ENCODE measurements at regions not wholly inside any gene's neighbourhood (a gene's known extent, or its start where the extent isn't known, plus 50 kb on each side); places are given as distances from the start of the nearest gene placed in this dataset.

DNA sequence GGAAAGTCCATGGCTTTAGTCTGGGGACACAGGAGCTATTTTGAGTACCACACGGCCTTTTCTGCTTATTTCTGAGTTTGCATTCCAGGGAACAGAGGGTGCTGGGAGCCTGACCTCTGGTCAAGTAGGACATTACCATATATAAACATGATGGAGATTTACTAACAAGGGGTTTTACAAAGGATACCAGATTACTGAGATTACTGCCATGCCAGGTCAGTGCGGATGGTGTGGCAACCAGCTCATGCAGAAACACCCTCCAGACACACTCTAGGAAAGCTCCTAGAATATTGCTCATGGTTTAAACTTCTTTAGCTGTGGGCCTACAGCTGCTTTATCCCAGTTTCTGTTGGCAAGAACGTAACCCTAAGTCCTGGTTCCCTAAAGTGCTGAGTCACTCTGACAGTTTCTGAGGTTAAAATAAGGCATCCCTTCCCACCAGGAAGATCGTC, 54.3 kb upstream of the AGTR1 start:
- intact Hi-C loops (cut with DNase I), result no loop called here

GRCh38 chr3:148646126-148646665, 51.5 kb upstream of the AGTR1 start:
- DNase-seq (ENCODE audit: extremely low spot score in 2 of 2), result no peak
- intact Hi-C loops (cut with DNase I), result no loop called here
- Histone ChIP-seq H3K27me3 (no peaks in the 10 kb centered on the region), H3K27ac (no peak overlapping the region), H3K9me3 (no peaks in the 10 kb centered on the region), H3K36me3 (no peaks in the 10 kb centered on the region), H3K4me3 (no peak overlapping the region), H3K4me1 (peaks cover 7% of the 10 kb centered on the region)
- no peak for TF ChIP-seq CTCF (IDR thresholded peaks at IDR 0.05)
- TF ChIP-seq POLR2AphosphoS5 (IDR thresholded peaks at IDR 0.05; ENCODE audit: insufficient read depth in 1 of 2, low read depth in 1 of 2), result no peak

More for the DNA sequence above, 54.3 kb upstream of the AGTR1 start:
- Histone ChIP-seq H3K36me3 (no peaks in the 10 kb centered on the region), H3K9me3 (no peaks in the 10 kb centered on the region), H3K4me3 (no peak overlapping the region), H3K27ac (no peak overlapping the region), H3K27me3 (no peaks in the 10 kb centered on the region), H3K4me1 (peaks cover 7% of the 10 kb centered on the region)
- no peak for DNase-seq (ENCODE audit: extremely low spot score in 2 of 2)
- TF ChIP-seq POLR2A (IDR thresholded peaks at IDR 0.05), result no peak
- no peak for TF ChIP-seq CTCF (IDR thresholded peaks at IDR 0.05)
- TF ChIP-seq POLR2AphosphoS5 (IDR thresholded peaks at IDR 0.05; ENCODE audit: insufficient read depth in 1 of 2, low read depth in 1 of 2), result no peak
